Endothelial cell (in vitro differentiated cells): ENCODE measurements at regions not wholly inside any gene's neighbourhood (a gene's known extent, or its start where the extent isn't known, plus 50 kb on each side); places are given as distances from the start of the nearest gene placed in this dataset.

ENCODE experiments used
- DNase-seq: peaks from one replicate; pipeline ENCODE4 v3.0.0; 2021; ENCODE audit warnings: low spot score
- H3K27ac Mint-ChIP-seq: one replicate; pipeline ENCODE4 v1.8.0; 2021; ENCODE audit warnings: mixed read lengths, inconsistent platforms; ENCODE audit not compliant: unreplicated experiment
- H3K27me3 Mint-ChIP-seq: one replicate; pipeline ENCODE4 v1.8.0; 2021; ENCODE audit warnings: mild to moderate bottlenecking, moderate library complexity, mixed read lengths, inconsistent platforms; ENCODE audit not compliant: unreplicated experiment
- H3K36me3 Mint-ChIP-seq: one replicate; pipeline ENCODE4 v1.8.0; 2021; ENCODE audit warnings: mild to moderate bottlenecking, low read depth, mixed read lengths, inconsistent platforms; ENCODE audit not compliant: unreplicated experiment
- H3K4me1 Mint-ChIP-seq: one replicate; pipeline ENCODE4 v1.8.0; 2021; ENCODE audit warnings: mild to moderate bottlenecking, mixed read lengths, inconsistent platforms; ENCODE audit not compliant: unreplicated experiment
- H3K4me3 Mint-ChIP-seq: one replicate; pipeline ENCODE4 v1.8.0; 2021; ENCODE audit warnings: mild to moderate bottlenecking, mixed read lengths, inconsistent platforms; ENCODE audit not compliant: unreplicated experiment
- H3K9me3 Mint-ChIP-seq: one replicate; pipeline ENCODE4 v1.8.0; 2021; ENCODE audit warnings: mixed read lengths, inconsistent platforms; ENCODE audit not compliant: unreplicated experiment
- CTCF ChIP-seq: fragments of 200-600 bp; sonication (generic); IDR thresholded peaks from one replicate; pipeline ENCODE4 v1.5.0; 2021; ENCODE audit warnings: antibody characterized with exemption; ENCODE audit not compliant: unreplicated experiment

DNA sequence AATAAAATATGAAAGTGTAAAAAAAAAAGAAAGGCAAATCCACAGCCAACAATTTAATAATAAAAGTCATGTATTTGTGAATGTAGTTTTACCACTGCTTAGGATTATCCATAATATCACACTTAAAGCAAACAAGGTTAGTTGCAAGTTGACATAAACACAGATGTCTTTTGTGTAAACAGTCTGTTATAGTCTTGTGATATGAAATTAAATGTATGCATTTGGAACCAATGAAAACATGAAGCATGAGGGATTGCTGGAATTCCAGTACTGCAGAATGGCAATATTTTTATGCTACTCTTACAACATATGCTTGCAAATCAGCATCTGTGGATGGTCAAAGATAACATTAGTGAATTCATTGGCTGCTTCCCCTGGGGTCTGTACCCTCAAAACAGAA, 148.1 kb downstream of the DNAJB9 start:
- H3K9me3 Mint-ChIP-seq = no peaks in the 10 kb centered on the region
- H3K27ac Mint-ChIP-seq = no peak overlapping the region
- no peak overlapping the region for H3K4me3 Mint-ChIP-seq
- peaks cover 2% of the 10 kb centered on the region for H3K27me3 Mint-ChIP-seq
- no peak for DNase-seq
- no peak for TF ChIP-seq CTCF
- H3K4me1 Mint-ChIP-seq = no peaks in the 10 kb centered on the region
- H3K36me3 Mint-ChIP-seq = no peaks in the 10 kb centered on the region

- H3K4me1 Mint-ChIP-seq = no peaks in the 10 kb centered on the region
- peaks cover 2% of the 10 kb centered on the region for H3K27me3 Mint-ChIP-seq
- no peaks in the 10 kb centered on the region for H3K9me3 Mint-ChIP-seq
Measured at GRCh38 chr7:108719631-108720030, 150.0 kb downstream of the DNAJB9 start.

GRCh38 chr7:108722561-108722960, 152.9 kb downstream of the DNAJB9 start:
- Mint-ChIP-seq H3K9me3 (no peaks in the 10 kb centered on the region), H3K4me1 (no peaks in the 10 kb centered on the region), H3K27me3 (peaks cover 2% of the 10 kb centered on the region), H3K27ac (no peak overlapping the region), H3K4me3 (no peak overlapping the region), H3K36me3 (no peaks in the 10 kb centered on the region)
- no peak for DNase-seq
- no peak for TF ChIP-seq CTCF

More at GRCh38 chr7:108719631-108720030, 150.0 kb downstream of the DNAJB9 start:
- Mint-ChIP-seq H3K4me3 (no peak overlapping the region), H3K27ac (no peak overlapping the region), H3K36me3 (no peaks in the 10 kb centered on the region)
- DNase-seq = no peak
- no peak for TF ChIP-seq CTCF

DNA sequence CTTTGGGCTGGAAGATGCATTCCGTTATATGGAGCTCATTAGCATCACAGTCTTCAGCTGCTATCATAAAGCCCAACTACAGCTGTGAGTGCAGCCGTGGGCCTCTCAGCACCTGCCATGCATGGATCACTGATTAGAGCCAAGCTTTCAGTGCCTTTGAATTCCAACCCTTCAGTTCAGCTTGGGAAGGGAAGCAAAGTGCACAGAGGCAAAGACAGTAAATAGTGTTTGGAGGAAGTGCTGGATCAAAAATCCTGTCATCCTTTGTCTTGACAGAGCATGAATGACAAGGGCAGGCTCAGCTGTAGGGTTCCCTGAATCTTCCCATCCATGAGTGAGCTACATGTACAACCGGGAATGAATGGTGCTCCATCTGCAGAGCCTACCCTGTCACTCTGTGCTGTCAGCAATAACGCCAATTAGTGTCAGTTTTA, 153.7 kb downstream of the DNAJB9 start:
- no peaks in the 10 kb centered on the region for H3K9me3 Mint-ChIP-seq
- H3K36me3 Mint-ChIP-seq = no peaks in the 10 kb centered on the region
- peaks cover 2% of the 10 kb centered on the region for H3K27me3 Mint-ChIP-seq
- H3K4me1 Mint-ChIP-seq = no peaks in the 10 kb centered on the region
- DNase-seq = no peak
- TF ChIP-seq CTCF = no peak
- no peak overlapping the region for H3K27ac Mint-ChIP-seq
- H3K4me3 Mint-ChIP-seq = no peak overlapping the region

DNA sequence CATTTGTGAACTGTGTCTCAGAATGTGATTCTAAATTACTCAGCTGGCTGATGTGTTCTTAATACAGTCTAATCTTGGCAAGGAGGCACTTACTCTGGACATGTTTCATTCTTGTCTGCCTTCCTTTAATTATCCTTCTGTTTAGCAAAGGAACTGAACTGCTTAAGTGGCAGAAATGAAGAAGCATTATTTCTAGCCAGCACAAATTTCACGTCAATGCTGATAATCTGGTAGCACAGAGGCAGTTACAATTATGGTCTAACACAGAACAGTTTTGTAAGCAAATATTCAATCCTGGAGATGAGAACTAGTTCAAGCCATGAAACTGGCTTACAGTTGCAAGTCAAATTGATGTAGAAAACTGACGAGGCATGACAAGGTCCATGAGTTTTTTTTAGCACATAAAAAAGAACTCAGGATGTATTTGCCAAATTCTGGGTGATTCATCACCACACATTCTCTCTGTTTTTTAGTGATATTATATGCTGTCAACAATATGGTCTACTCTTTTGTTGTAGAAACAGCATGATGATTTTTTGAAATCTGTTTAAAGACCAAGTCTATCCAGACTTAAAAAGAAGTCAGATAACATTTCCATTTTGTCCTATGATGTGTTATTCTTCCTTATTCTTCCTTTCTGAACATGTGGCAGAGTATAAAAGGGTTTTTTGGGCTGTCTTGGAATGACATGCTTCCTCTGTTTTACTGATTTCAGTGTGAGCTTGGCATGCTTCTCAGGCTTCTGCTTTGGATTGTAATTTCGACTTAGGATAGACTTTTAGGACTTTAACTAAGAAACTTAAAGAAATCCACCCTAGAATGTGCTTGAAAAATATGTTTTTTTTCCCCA, 154.8 kb downstream of the DNAJB9 start:
- Mint-ChIP-seq H3K4me1 (no peaks in the 10 kb centered on the region), H3K4me3 (no peak overlapping the region), H3K27ac (no peak overlapping the region), H3K27me3 (peaks cover 3% of the 10 kb centered on the region), H3K9me3 (no peaks in the 10 kb centered on the region), H3K36me3 (no peaks in the 10 kb centered on the region)
- TF ChIP-seq CTCF = no peak
- DNase-seq = no peak
